ENCODE measurements at regions not wholly inside any gene's neighbourhood (a gene's known extent, or its start where the extent isn't known, plus 50 kb on each side); places are given as distances from the start of the nearest gene placed in this dataset.
"Not testable (repeated sequence)": the region's sequence is repeated elsewhere in the genome, so short reads cannot be mapped to it uniquely, and the experiment has no call there.

DNA sequence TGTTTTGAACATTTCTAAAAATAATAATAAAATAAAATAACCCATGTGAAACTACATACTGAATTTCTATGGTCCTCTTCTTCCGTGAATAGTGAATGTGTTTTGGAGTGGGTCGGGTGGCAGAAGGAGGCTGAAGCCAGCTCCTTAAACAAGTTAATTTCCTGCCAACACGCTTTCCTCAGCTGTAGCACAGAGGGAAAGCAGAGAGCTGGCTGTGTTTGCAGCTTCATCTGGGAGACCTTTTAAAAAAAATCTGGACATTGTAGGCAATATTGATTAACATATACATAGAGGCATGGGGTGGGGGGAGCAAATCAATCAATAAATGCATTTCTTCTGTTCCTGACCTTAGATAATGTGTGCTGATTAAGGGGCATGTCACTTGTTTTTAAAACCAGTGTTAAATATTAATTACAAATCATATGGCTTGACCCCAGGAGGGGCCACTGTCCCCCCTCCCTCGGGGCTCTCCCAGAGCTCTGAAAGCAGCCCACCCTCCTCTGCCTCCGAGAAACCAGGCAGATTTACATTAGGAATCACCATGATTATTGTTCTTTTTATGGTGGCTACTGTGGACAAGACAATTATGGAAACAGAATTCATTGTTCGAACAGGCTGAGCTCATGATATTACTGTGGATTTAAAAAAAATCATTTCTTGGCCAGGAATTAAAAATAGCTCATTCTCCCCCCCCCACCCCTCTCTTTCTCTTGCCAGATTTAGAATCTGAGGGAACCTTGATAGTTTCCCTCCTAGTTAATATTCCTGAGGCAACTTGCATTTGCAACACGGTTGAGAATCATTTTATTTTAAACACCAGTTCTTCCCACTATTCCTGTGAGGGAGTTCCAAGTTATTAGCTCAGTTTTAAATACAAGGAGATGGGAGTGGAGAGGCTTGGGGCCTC is 100.5 kb upstream of the CARD11 start:
- DNase-seq (no peak), ATAC-seq (ENCODE audit: low read depth) (no peak)
- Mint-ChIP-seq H3K9me3 (no peaks in the 10 kb centered on the region), H3K4me3 (no peak overlapping the region), H3K4me1 (peaks cover 7% of the 10 kb centered on the region), H3K27me3 (peaks cover 4% of the 10 kb centered on the region), H3K36me3 (no peaks in the 10 kb centered on the region), H3K27ac (no peak overlapping the region)
- POLR2A ChIA-PET, result no interaction called here

DNA sequence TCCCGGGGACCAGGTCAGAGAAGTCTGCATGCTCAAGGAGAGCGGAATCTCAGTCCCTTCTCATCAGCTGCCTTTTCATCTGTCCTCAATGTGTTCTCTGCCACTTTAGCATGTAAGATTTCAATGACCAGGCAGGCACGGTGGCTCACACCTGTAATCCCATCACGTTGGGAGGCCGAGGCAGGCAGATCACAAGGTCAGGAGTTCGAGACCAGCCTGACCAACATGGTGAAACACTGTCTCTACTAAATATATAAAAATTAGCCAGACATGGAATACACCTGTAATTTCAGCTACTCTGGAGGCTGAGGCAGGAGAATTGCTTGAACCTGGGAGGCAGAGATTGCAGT is 101.1 kb upstream of the CARD11 start:
- H3K27ac Mint-ChIP-seq; H3K4me1 Mint-ChIP-seq; H3K36me3 Mint-ChIP-seq; ATAC-seq (ENCODE audit: low read depth); POLR2A ChIA-PET; H3K27me3 Mint-ChIP-seq; H3K9me3 Mint-ChIP-seq; DNase-seq; H3K4me3 Mint-ChIP-seq: not testable (repeated sequence)

DNA sequence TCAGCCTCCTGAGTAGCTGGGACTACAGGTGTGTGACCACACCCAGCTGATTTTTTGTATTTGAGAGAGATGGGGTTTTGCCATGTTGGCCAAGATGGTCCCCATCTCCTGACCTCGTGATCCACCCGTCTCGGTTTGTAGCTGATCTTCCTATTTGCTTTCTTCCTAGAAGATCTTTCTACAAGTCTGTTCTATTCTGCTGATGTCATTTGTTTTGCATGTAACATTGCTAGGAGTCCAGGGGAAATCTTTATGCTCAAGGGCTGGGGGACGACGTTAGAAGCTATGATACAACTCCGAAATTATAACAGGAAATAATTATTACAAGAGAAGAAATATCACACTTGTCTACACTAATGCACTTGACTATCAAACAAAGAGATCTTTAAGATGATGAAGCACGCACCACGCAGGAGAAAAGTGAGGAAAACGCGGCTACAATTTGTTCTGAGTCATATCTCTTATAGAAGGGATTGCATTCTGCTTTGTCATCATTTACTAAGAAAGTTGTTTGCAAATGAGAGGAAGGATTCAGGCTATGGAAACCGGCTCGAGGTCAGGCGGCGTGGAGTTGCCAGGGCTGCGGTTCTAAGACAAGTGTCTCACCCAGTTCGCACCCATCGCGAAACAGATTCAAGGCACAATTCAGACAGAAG is 103.0 kb upstream of the CARD11 start:
- no peak overlapping the region for H3K27ac Mint-ChIP-seq
- DNase-seq (peak; percentile 2), ATAC-seq (ENCODE audit: low read depth) (no peak)
- H3K27me3 Mint-ChIP-seq, result peaks cover 7% of the 10 kb centered on the region
- peaks cover 12% of the 10 kb centered on the region for H3K4me1 Mint-ChIP-seq
- POLR2A ChIA-PET, result no interaction called here
- H3K4me3 Mint-ChIP-seq, result no peak overlapping the region
- H3K9me3 Mint-ChIP-seq, result no peaks in the 10 kb centered on the region
- H3K36me3 Mint-ChIP-seq, result no peaks in the 10 kb centered on the region

DNA sequence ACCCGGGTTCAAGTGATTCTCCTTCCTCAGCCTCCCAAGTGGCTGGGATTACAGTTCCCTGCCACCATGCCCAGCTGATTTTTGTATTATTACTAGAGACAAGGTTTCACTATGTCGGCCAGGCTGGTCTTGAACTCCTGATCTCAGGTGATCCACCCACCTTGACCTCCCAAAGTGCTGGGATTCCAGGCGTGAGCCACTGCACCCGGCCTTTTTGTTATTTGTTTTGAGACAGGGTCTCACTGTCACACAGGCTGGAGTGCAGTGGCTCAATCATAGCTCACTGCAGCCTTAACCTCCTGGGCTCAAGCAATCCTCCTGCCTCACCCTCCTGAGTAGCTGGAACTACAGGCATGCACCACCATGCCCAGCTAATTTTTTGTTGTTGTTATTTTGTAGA is 104.8 kb upstream of the CARD11 start:
- H3K27me3 Mint-ChIP-seq; ATAC-seq (ENCODE audit: low read depth); H3K4me3 Mint-ChIP-seq; H3K36me3 Mint-ChIP-seq; POLR2A ChIA-PET; H3K9me3 Mint-ChIP-seq; H3K27ac Mint-ChIP-seq: not testable (repeated sequence)
- DNase-seq, result peak; percentile 4
- peaks cover 13% of the 10 kb centered on the region for H3K4me1 Mint-ChIP-seq

DNA sequence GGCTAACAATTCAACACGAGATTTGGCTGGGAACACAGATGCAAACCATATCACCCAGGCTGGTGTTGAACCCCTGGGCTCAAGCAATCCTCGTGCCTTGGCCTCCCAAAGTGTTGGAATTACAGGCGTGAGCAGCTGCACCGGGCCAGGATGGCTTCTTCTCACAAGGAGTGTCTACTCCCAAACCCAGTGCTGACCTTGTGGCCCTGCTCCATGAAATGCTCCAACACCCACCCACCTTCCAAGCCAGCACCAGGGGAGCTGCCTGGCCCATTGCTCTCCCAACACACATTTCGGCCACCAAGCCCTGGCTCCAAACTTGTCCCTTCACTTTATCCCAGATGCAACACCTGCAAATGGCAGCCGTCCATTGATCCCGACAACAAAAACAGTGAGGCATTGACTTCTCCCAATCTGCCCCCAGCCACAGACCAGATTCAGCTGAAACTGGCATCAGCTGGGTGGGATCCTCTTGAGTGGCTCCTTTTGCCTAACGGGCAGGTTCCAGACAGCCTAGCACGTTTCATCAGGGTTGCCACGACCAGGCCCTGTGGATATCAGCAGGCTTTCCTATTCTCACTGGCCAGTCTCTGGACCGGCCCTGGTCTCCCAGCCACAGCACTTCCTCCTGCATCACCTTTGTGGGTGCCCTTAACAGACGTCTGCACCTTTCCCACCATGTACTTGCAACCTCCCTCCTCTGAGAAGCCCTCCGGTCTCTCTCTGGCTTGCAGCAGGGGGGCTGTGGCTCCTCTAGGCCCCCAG is 105.7 kb upstream of the CARD11 start:
- ATAC-seq (ENCODE audit: low read depth) (no peak), DNase-seq (peak; percentile 14)
- Mint-ChIP-seq H3K4me3 (no peak overlapping the region), H3K27ac (no peak overlapping the region), H3K36me3 (no peaks in the 10 kb centered on the region), H3K9me3 (no peaks in the 10 kb centered on the region), H3K27me3 (peaks cover 7% of the 10 kb centered on the region), H3K4me1 (peaks cover 18% of the 10 kb centered on the region)
- POLR2A ChIA-PET, result no interaction called here

DNA sequence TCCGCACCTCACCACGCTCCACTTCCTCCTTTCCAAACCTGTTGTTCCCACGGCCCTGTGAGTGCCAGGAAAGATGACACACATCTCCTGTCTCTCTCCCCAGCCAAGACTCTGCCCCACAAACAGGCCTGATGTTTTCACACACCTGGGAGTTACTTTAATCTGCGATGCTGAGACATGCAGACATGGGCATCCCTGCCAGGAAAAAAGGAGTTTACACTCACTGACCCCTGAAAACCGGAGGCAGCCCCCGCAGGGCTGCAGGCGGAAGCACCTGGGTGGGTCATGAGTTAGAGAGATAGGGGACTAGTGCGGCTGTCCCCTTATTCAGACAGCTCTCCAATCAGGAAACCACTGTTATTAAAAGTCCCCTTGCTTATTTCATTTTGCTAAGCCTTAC is 106.4 kb upstream of the CARD11 start:
- peaks cover 24% of the 10 kb centered on the region for H3K4me1 Mint-ChIP-seq
- H3K27me3 Mint-ChIP-seq, result peaks cover 3% of the 10 kb centered on the region
- POLR2A ChIA-PET, result no interaction called here
- H3K36me3 Mint-ChIP-seq, result no peaks in the 10 kb centered on the region
- no peak for ATAC-seq (ENCODE audit: low read depth)
- no peak for DNase-seq
- no peak overlapping the region for H3K4me3 Mint-ChIP-seq
- peaks cover 1% of the 10 kb centered on the region for H3K9me3 Mint-ChIP-seq
- no peak overlapping the region for H3K27ac Mint-ChIP-seq

DNA sequence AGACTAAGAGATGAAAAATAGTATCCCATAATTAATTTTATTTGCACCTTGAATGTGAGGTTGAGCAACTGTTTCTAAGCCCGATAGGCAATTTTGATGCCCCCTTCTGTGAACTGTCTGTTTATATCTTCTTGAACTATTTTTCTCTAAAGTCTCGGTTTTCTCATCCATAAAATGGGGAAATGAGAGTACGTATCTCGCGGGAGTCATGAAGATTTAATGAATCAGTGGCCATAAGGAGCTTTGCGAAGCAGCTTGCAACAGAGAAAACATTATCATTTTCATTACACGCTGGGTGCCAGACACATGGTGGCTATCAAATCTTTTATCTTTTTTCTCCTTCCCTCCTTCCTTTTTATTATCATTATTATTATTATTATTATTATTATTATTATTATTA is 108.1 kb upstream of the CARD11 start:
- peaks cover 1% of the 10 kb centered on the region for H3K9me3 Mint-ChIP-seq
- H3K4me1 Mint-ChIP-seq, result peaks cover 21% of the 10 kb centered on the region
- H3K36me3 Mint-ChIP-seq, result no peaks in the 10 kb centered on the region
- no peak overlapping the region for H3K27ac Mint-ChIP-seq
- peaks cover 3% of the 10 kb centered on the region for H3K27me3 Mint-ChIP-seq
- DNase-seq, result no peak
- no peak for ATAC-seq (ENCODE audit: low read depth)
- no peak overlapping the region for H3K4me3 Mint-ChIP-seq
- POLR2A ChIA-PET, result no interaction called here

DNA sequence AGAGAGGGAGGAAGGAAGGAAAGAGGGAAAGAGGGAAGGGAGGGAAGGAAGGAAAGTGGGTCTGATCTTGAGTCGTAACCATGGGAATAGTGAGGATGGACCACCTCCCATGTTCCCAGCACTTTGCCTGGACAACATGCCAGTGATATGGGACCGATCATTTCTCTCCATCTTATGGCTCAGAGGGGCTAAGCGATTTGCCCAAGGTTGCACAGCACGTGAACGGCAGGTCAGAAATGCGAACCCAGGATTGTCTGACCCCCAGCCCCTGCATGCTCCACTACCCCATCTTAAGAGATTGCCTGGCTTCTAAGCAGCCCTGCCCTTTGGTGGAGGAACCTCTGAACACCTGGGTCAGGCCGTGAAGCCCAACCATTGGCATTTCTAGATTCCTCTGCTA is 109.0 kb upstream of the CARD11 start:
- Mint-ChIP-seq H3K4me3 (no peak overlapping the region), H3K4me1 (peaks cover 17% of the 10 kb centered on the region), H3K27ac (no peak overlapping the region), H3K9me3 (peaks cover 1% of the 10 kb centered on the region), H3K27me3 (peaks cover 3% of the 10 kb centered on the region), H3K36me3 (no peaks in the 10 kb centered on the region)
- DNase-seq (no peak), ATAC-seq (ENCODE audit: low read depth) (no peak)
- POLR2A ChIA-PET, result no interaction called here

DNA sequence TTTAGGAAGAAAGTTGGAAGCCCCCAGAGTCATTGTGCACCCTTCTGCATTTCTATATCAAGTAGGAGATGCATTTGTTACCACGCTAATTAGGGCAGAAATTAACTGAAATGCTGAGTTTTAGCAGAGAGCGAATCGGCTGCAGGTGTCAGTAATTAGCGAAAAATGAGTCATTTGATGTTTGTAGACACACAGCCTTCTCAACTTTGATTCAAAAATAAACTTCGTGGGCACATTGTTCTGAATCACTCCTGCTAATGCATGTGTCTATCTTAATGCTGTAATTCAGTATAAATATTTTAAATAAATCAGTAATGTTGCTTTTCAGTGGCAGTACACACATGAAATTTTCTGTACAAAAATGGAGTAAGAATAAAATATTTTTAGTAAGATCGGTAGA is 109.5 kb upstream of the CARD11 start:
- POLR2A ChIA-PET, result no interaction called here

DNA sequence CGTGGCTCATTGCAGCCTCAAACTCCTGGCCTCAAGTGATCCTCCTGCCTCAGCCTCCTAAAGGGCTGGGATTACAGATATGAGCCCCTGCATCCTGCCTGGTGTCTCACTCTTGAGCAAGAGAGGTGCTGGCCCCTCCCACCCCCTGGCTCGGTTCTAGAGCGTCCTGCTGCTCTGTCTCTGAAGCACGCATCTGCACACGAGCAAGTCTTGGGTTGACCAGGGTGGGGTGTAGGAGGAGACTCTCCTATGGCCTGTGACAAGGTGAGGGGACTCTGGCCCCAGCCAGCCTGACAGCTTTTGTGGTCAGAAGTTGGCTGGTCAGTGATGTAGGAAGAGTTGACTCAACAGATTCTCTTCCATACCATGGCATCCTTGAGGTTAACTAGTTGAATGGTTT is 110.7 kb upstream of the CARD11 start:
- POLR2A ChIA-PET, result interaction anchor here (0.7 to 1.3 kb wide), 2 partner anchors 60 to 201 kb away, joined by 3 read pairs; no protein-coding TSS in a partner anchor
- no peak for ATAC-seq (ENCODE audit: low read depth)
- DNase-seq, result no peak

More for the DNA sequence above, 109.5 kb upstream of the CARD11 start:
- peaks cover 19% of the 10 kb centered on the region for H3K4me1 Mint-ChIP-seq
- DNase-seq (no peak), ATAC-seq (ENCODE audit: low read depth) (no peak)
- no peaks in the 10 kb centered on the region for H3K36me3 Mint-ChIP-seq
- H3K4me3 Mint-ChIP-seq, result no peak overlapping the region
- peaks cover 1% of the 10 kb centered on the region for H3K9me3 Mint-ChIP-seq
- H3K27ac Mint-ChIP-seq, result no peak overlapping the region
- peaks cover 5% of the 10 kb centered on the region for H3K27me3 Mint-ChIP-seq

DNA sequence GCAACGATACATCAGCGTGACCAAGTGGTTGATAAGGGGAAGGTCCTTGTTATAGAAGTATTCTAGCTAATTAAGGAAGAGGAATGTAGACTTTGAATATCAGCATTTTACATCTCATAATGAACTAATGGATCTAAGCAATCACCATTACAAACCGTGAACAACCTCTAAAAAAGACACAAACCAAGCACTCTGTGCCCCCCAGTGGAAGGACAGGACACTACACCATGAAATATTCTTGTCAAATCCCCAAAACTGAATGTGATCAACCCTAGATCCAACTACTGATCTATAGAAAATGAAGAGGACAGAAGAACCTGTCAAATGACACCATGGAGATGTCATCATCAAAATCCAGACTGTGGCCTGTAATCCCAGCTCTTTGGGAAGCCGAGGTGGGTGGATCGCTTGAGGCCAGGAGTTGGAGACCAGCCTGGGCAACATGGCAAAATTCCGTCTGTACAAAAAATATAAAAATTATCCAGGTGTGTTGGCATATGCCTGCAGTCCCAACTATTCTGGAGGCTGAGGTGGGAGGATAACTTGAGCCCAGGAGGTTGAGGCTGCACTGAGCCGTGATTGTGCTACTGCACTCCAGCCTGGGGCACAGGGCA is 111.3 kb upstream of the CARD11 start:
- peaks cover 15% of the 10 kb centered on the region for H3K4me1 Mint-ChIP-seq
- POLR2A ChIA-PET, result interaction anchor here (0.6 to 1.3 kb wide), 3 partner anchors 60 to 109 kb away, joined by 3 read pairs; no protein-coding TSS in a partner anchor
- no peak overlapping the region for H3K4me3 Mint-ChIP-seq
- ATAC-seq (ENCODE audit: low read depth), result peak; percentile 61
- H3K9me3 Mint-ChIP-seq, result peaks cover 1% of the 10 kb centered on the region
- H3K27me3 Mint-ChIP-seq, result peaks cover 3% of the 10 kb centered on the region
- DNase-seq, result no peak
- H3K36me3 Mint-ChIP-seq, result no peaks in the 10 kb centered on the region
- H3K27ac Mint-ChIP-seq, result peak overlapping the region; percentile 4

More for the DNA sequence above, 110.7 kb upstream of the CARD11 start:
- Mint-ChIP-seq H3K36me3 (no peaks in the 10 kb centered on the region), H3K4me1 (peaks cover 19% of the 10 kb centered on the region), H3K27ac (peak overlapping the region; percentile 4), H3K9me3 (peaks cover 1% of the 10 kb centered on the region), H3K27me3 (peaks cover 5% of the 10 kb centered on the region), H3K4me3 (no peak overlapping the region)

DNA sequence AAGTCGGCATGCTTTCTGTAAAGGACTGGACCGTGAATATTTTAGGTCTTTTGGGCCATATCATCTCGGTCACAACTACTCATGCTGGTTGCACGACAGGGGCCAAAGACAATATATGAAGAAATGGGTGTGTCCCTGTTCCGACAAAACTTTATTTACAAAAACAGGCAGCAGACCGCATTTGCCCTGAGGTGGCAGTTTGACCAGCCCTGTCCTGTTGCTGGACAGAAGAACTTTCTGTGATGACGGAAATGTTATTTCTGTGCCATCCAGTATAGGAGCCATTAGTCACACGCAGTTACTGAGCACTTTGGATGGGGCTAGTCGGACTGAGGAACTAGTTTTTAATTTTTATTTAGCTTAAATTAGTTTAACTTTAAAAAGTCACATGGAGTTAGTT is 112.8 kb upstream of the CARD11 start:
- no peak for ATAC-seq (ENCODE audit: low read depth)
- peaks cover 3% of the 10 kb centered on the region for H3K27me3 Mint-ChIP-seq
- no peaks in the 10 kb centered on the region for H3K36me3 Mint-ChIP-seq
- POLR2A ChIA-PET, result no interaction called here
- no peak overlapping the region for H3K4me3 Mint-ChIP-seq
- H3K9me3 Mint-ChIP-seq, result peaks cover 1% of the 10 kb centered on the region
- DNase-seq, result no peak
- H3K4me1 Mint-ChIP-seq, result peaks cover 14% of the 10 kb centered on the region
- H3K27ac Mint-ChIP-seq, result no peak overlapping the region

DNA sequence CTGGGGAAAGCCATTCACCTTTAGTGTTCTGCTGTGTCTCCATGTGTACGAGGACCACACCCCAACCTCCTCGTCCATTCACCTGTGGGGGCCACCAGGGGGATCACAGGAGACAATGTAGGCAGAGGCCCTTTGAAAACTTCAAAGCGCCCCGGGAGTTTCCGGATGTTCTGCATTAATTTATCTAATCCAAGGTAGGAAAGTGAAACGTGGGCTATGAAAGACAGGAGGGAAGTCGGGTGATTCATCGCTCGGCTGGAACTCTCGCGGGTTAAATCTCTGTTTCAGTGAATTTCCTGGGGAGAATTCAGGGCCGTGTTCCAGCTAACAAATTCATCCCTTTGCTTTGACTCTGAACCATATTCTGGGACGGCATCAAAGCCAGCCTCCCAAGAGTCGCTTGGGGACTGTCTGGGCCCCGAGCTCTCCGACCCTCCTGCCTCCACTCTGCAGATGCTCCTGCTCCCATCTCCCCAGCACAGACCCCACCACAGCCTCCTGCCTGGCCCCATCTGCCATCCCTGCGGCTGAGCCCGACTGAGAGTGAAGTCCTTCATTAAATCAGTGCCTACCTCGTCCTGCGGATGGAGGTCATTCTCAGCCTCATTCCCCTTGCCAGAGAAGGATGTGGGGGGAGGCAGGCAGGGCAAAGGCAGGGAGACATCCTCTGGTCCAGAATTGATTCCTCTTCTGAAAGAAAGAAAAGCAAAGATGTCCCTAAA is 114.1 kb upstream of the CARD11 start:
- Mint-ChIP-seq H3K4me3 (peak overlapping the region; percentile 15), H3K9me3 (peaks cover 2% of the 10 kb centered on the region), H3K27me3 (peaks cover 3% of the 10 kb centered on the region), H3K27ac (no peak overlapping the region), H3K36me3 (no peaks in the 10 kb centered on the region), H3K4me1 (peaks cover 14% of the 10 kb centered on the region)
- no peak for ATAC-seq (ENCODE audit: low read depth)
- POLR2A ChIA-PET, result no interaction called here
- no peak for DNase-seq
